Kidney (tissue), 13 donors: ENCODE measurements at regions not wholly inside any gene's neighbourhood (a gene's known extent, or its start where the extent isn't known, plus 50 kb on each side); places are given as distances from the start of the nearest gene placed in this dataset.

Experiments used
- DNase-seq, 5 donors: peaks; one replicate each; pipeline ENCODE4 v3.0.0-alpha.2; 2013 to 2020
- FAIRE-seq: peaks from 2 replicates; lab custom pipeline; 2012; peaks lifted over from hg19 to GRCh38; lab: Jason Lieb, UNC
- H3K27ac ChIP-seq, 2 donors: one replicate each; pipeline ENCODE4 v1.7.0; 2013; ENCODE audit warnings: low read depth in 2 of 2, low read length in 2 of 2, inconsistent platforms in 1 of 2
- H3K27me3 ChIP-seq: one replicate; pipeline ENCODE4 v1.7.1; 2013; ENCODE audit warnings: low read length, inconsistent platforms; ENCODE audit not compliant: control insufficient read depth, insufficient read depth
- H3K36me3 ChIP-seq, 3 donors: one replicate each; pipeline versions ENCODE4 v1.7.0 to v1.7.1; 2013; ENCODE audit warnings: low read length in 3 of 3, control low read depth in 1 of 3, inconsistent platforms in 1 of 3; ENCODE audit not compliant: insufficient read depth in 3 of 3, control insufficient read depth in 2 of 3
- H3K4me1 ChIP-seq, 3 donors: one replicate each; pipeline versions ENCODE4 v1.7.0 to v1.7.1; 2013; ENCODE audit warnings: low read length in 3 of 3, inconsistent platforms in 1 of 3, low read depth in 1 of 3; ENCODE audit not compliant: control insufficient read depth in 2 of 3, insufficient read depth in 2 of 3
- H3K4me3 ChIP-seq, 3 donors: one replicate each; pipeline versions ENCODE4 v1.7.0 to v1.8.1; 2013; ENCODE audit warnings: low read length in 3 of 3, control low read depth in 1 of 3, inconsistent platforms in 1 of 3
- H3K9ac ChIP-seq, 3 donors: one replicate each; pipeline versions ENCODE4 v1.7.0 to v1.7.1; 2013; ENCODE audit warnings: low read length in 3 of 3, control low read depth in 1 of 3, inconsistent platforms in 1 of 3
- H3K9me3 ChIP-seq, 3 donors: one replicate each; pipeline versions ENCODE4 v1.7.0 to v1.7.1; 2013; ENCODE audit warnings: low read length in 3 of 3, control low read depth in 1 of 3, inconsistent platforms in 1 of 3; ENCODE audit not compliant: control insufficient read depth in 2 of 3, insufficient read depth in 1 of 3
- CTCF ChIP-seq: IDR thresholded peaks from 3 replicates; pipeline ENCODE4 v1.5.1; 2012; ENCODE audit warnings: mild to moderate bottlenecking, moderate library complexity, borderline replicate concordance; ENCODE audit not compliant: insufficient read depth; ENCODE audit errors: extremely low read depth
- intact Hi-C: fragments of 100-400 bp; cut with DNase I; formaldehyde crosslinking; loops from one replicate; pipeline ENCODE4 v1.11.1; 2022
- donor health status: control.
- donor health status: control.
- donor health status: control.
- donor health status: control.
- donor health status: control.
- donor health status: DM: yes; HTN: yes; CAD: no.
- donor health status: Normal renal cell carcinoma (clear cell type).

- no peak for FAIRE-seq
- Histone ChIP-seq H3K27ac (no peak overlapping the region), H3K9me3 (no peaks in the 10 kb centered on the region), H3K9ac (no peak overlapping the region), H3K27me3 (no peaks in the 10 kb centered on the region), H3K4me1 (no peaks in the 10 kb centered on the region), H3K36me3 (no peaks in the 10 kb centered on the region), H3K4me3 (no peak overlapping the region)
- intact Hi-C loops = no loop called here
- no peak for TF ChIP-seq CTCF
- no peak for DNase-seq
Observed at GRCh38 chrX:130531066-130531465, 129.3 kb downstream of the RBMX2 start.

GRCh38 chrX:130539721-130540321 lies 138.0 kb downstream of the RBMX2 start:
- peak; percentile 66 for FAIRE-seq
- Histone ChIP-seq H3K27ac (no peak overlapping the region), H3K4me1 (no peaks in the 10 kb centered on the region), H3K9ac (no peak overlapping the region), H3K36me3 (no peaks in the 10 kb centered on the region), H3K9me3 (no peaks in the 10 kb centered on the region), H3K27me3 (no peaks in the 10 kb centered on the region), H3K4me3 (no peak overlapping the region)
- peak; percentile 52 for TF ChIP-seq CTCF
- DNase-seq = peak in 4 of 5 donors; percentile 33 to 59 (median 40)
- intact Hi-C loops = no loop called here

GRCh38 chrX:130543603-130544325 lies 142.0 kb downstream of the RBMX2 start:
- DNase-seq (no peak), FAIRE-seq (no peak)
- Histone ChIP-seq H3K27ac (no peak overlapping the region), H3K4me1 (no peaks in the 10 kb centered on the region), H3K9ac (no peak overlapping the region), H3K4me3 (no peak overlapping the region), H3K27me3 (no peaks in the 10 kb centered on the region), H3K9me3 (no peaks in the 10 kb centered on the region), H3K36me3 (no peaks in the 10 kb centered on the region)
- TF ChIP-seq CTCF = no peak
- intact Hi-C loops = no loop called here
